DOHH2 (cell line): ENCODE measurements at regions not wholly inside any gene's neighbourhood (a gene's known extent, or its start where the extent isn't known, plus 50 kb on each side); places are given as distances from the start of the nearest gene placed in this dataset.

ENCODE experiments used
- CTCF ChIP-seq: fragments of 200-600 bp; sonication (generic); IDR thresholded peaks from one replicate; pipeline ENCODE4 v1.5.1; 2014; ENCODE audit warnings: antibody characterized with exemption, mild to moderate bottlenecking, low read depth, low read length; ENCODE audit not compliant: poor library complexity, severe bottlenecking
- EZH2phosphoT487 ChIP-seq: fragments of 200-600 bp; sonication (generic); IDR thresholded peaks from 2 replicates; pipeline ENCODE4 v1.6.1; 2017; ENCODE audit warnings: borderline replicate concordance, mild to moderate bottlenecking, antibody characterized with exemption, low read length, moderate library complexity, mixed read lengths

DNA sequence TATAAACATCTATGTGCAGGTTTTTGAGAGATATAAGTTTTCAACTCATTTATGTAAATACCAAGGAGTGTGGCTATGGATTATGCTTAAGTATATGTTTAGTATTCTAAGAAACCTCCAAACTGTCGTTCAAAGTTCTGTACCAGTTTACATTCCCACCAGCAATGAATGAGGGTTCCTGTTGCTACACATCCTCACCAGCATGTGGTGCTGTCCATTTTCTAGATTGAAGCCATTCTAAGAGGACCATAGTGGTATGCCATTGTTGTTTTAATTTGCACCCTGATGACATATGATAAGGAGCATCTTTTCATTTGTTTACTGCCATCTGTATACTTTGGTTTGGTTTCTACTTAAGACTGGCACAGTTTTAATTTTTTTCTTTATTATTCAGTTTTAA lies 2097.9 kb downstream of the LRRC4C start:
- no peak for TF ChIP-seq CTCF
- TF ChIP-seq EZH2phosphoT487, result no peak
